GDM1 (cell line): ENCODE measurements at regions not wholly inside any gene's neighbourhood (a gene's known extent, or its start where the extent isn't known, plus 50 kb on each side); places are given as distances from the start of the nearest gene placed in this dataset.

Experiments used
- DNase-seq: peaks from one replicate; lab custom pipeline; 2025; lab: John Stamatoyannopoulos, UW

- no peak for DNase-seq
Measured at GRCh38 chr18:8458546-8459215, 150.6 kb upstream of the RAB12 start.

- no peak for DNase-seq
Measured at GRCh38 chr18:8460748-8461147, 148.5 kb upstream of the RAB12 start.

- DNase-seq = no peak
Measured at GRCh38 chr18:8461544-8461943, 147.7 kb upstream of the RAB12 start.

- DNase-seq = no peak
Measured at GRCh38 chr18:8462651-8463185, 146.5 kb upstream of the RAB12 start.

- DNase-seq = no peak
Measured at GRCh38 chr18:8463791-8464190, 145.4 kb upstream of the RAB12 start.

- no peak for DNase-seq
Measured at GRCh38 chr18:8468191-8468590, 141.0 kb upstream of the RAB12 start.

GRCh38 chr18:8468921-8469335, 140.3 kb upstream of the RAB12 start:
- no peak for DNase-seq

- DNase-seq = no peak
Measured at GRCh38 chr18:8469544-8470130, 139.6 kb upstream of the RAB12 start.

GRCh38 chr18:8471372-8471771, 137.9 kb upstream of the RAB12 start:
- DNase-seq = no peak

GRCh38 chr18:8474661-8475060, 134.6 kb upstream of the RAB12 start:
- no peak for DNase-seq

GRCh38 chr18:8477615-8478014, 131.6 kb upstream of the RAB12 start:
- no peak for DNase-seq

- peak; percentile 30 for DNase-seq
Measured at GRCh38 chr18:8478166-8478967, 130.9 kb upstream of the RAB12 start.

GRCh38 chr18:8478968-8479370, 130.3 kb upstream of the RAB12 start:
- no peak for DNase-seq

GRCh38 chr18:8479789-8480188, 129.4 kb upstream of the RAB12 start:
- DNase-seq = no peak

- no peak for DNase-seq
Measured at GRCh38 chr18:8480506-8481328, 128.5 kb upstream of the RAB12 start.

- no peak for DNase-seq
Measured at GRCh38 chr18:8484951-8485350, 124.3 kb upstream of the RAB12 start.

- no peak for DNase-seq
Measured at GRCh38 chr18:8489761-8490160, 119.5 kb upstream of the RAB12 start.

GRCh38 chr18:8491516-8491915, 117.7 kb upstream of the RAB12 start:
- no peak for DNase-seq

GRCh38 chr18:8493141-8493540, 116.1 kb upstream of the RAB12 start:
- DNase-seq = no peak

- no peak for DNase-seq
Measured at GRCh38 chr18:8496186-8496585, 113.1 kb upstream of the RAB12 start.

GRCh38 chr18:8498905-8499304, 110.3 kb upstream of the RAB12 start:
- no peak for DNase-seq
